ENCODE measurements at regions not wholly inside any gene's neighbourhood (a gene's known extent, or its start where the extent isn't known, plus 50 kb on each side); places are given as distances from the start of the nearest gene placed in this dataset.

DNA sequence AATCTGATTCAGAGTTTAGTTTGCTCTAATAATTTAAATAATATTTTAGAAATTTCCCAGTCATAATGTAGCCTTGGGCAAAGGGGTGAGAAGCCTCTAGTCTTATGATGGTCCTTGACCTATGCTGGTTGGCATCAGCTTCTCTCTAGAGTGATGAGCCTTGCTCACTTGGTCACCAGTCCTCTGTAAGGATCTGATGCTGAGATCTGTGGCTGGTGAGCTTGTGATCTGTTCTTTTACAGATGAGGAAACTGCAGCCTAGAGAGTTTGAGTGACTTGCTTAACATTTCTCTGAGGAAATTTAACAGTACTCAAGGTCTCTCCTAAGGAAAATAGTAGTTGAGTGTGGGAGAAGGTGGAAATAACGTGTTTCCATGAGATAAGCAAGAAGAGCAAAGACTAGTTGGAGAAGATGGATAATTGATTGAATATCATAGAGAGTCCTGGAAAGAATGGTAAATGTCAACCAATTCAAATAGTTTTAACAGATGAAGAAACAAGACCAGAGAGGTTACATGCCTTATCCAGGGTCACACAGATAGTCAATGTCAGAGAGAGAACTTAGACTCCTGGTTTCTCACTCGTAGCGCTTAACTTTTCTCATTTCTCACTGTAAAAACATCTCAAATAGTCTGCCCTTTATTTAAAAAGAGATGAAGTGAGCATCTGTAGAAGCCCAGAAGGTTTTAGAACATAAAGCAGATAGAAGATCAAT, 89.7 kb upstream of the ETV6 start:
- no peak for TF ChIP-seq POLR2AphosphoS5 (IDR thresholded peaks at IDR 0.05; ENCODE audit: low read depth, low read length)
- TF ChIP-seq PAX5 (IDR thresholded peaks at IDR 0.05; ENCODE audit: insufficient read depth, low read length, severe bottlenecking): no peak
